GM12878 (cell line): ENCODE measurements at regions not wholly inside any gene's neighbourhood (a gene's known extent, or its start where the extent isn't known, plus 50 kb on each side); places are given as distances from the start of the nearest gene placed in this dataset.

Source experiments
- ATF7 ChIP-seq: fragments of 450-650 bp; IDR thresholded peaks from 2 replicates; pipeline ENCODE4 v1.6.1; 2016; ENCODE audit warnings: low read depth, mild to moderate bottlenecking
- BCLAF1 ChIP-seq: fragments of 450-650 bp; IDR thresholded peaks from 2 replicates; pipeline ENCODE4 v1.6.1; 2017; ENCODE audit warnings: antibody characterized with exemption, mild to moderate bottlenecking, moderate library complexity
- CBFB ChIP-seq: IDR thresholded peaks from 2 replicates; pipeline ENCODE4 v1.6.1; 2016; ENCODE audit warnings: antibody characterized with exemption, low read depth
- EED ChIP-seq: sonication (generic); IDR thresholded peaks from 2 replicates; pipeline ENCODE4 v1.6.1; 2016; ENCODE audit warnings: antibody characterized with exemption, low read depth
- NFIC ChIP-seq: IDR thresholded peaks from 2 replicates; pipeline ENCODE4 v1.6.1; 2012; ENCODE audit warnings: low read depth, mild to moderate bottlenecking, inconsistent platforms, low read length, moderate library complexity
- SKIL ChIP-seq: fragments of 450-650 bp; IDR thresholded peaks from 2 replicates; pipeline ENCODE4 v1.6.1; 2017; ENCODE audit warnings: mild to moderate bottlenecking, low read depth, inconsistent platforms; ENCODE audit not compliant: poor library complexity, severe bottlenecking
- ZBED1 ChIP-seq: IDR thresholded peaks from 2 replicates; pipeline ENCODE4 v1.6.1; 2016; ENCODE audit warnings: borderline replicate concordance
- ZNF592 ChIP-seq: fragments of 450-650 bp; IDR thresholded peaks from 2 replicates; pipeline ENCODE4 v1.6.1; 2017; ENCODE audit warnings: mild to moderate bottlenecking, moderate library complexity

- no peak for TF ChIP-seq ZNF592
- TF ChIP-seq NFIC: no peak
- TF ChIP-seq SKIL: no peak
- TF ChIP-seq BCLAF1: no peak
- no peak for TF ChIP-seq ATF7
- TF ChIP-seq ZBED1: no peak
- TF ChIP-seq EED: no peak
- no peak for TF ChIP-seq CBFB
Measured at GRCh38 chr14:26330982-26331381, 266.9 kb downstream of the NOVA1 start (continued).
